Brain pericyte (primary cell): ENCODE measurements at regions not wholly inside any gene's neighbourhood (a gene's known extent, or its start where the extent isn't known, plus 50 kb on each side); places are given as distances from the start of the nearest gene placed in this dataset.
"Not testable (repeated sequence)": the region's sequence is repeated elsewhere in the genome, so short reads cannot be mapped to it uniquely, and the experiment has no call there.

Source experiments
- DNase-seq: peaks from one replicate; pipeline ENCODE4 v3.0.0-alpha.2; 2012; ENCODE audit warnings: low read depth, low spot score

DNA sequence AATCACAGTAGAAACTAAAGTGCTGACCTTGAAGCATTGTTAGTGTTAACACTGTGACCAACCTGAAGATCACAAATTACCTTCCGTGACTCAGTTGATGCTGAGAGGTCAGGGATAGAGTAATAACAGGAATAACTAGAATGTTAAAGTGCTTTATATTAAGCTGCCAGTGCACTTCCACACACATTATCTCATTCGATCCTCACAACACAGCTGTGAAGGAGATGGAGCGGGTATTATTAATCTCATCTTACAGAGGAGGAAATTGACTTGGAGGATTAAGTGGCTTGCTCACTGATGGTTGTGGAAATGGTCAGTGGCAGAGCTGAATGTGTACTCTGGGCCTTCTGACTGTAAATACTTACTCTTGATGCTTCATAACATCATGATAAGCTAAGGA, 252.5 kb upstream of the DMRT1 start:
- DNase-seq = no peak

DNA sequence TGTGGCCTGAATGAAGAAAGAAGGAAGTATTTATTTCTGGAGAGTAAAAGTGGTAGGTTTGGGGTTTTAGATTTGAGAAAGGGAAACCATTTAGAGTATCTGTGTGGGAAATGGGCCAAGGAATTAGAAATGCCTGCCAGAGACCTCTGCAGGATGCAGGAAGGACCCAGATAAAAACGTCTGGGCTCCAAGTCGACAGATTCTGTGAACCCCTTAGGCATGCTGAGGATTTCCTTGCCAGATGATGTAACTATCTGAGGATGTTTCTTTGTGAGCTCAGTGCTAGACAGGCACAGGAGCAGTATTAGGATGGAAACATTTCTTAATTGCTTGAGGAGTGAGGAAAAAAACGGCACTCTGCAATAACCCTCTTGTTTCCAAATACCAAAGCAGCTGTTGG, 251.8 kb upstream of the DMRT1 start:
- DNase-seq = no peak

DNA sequence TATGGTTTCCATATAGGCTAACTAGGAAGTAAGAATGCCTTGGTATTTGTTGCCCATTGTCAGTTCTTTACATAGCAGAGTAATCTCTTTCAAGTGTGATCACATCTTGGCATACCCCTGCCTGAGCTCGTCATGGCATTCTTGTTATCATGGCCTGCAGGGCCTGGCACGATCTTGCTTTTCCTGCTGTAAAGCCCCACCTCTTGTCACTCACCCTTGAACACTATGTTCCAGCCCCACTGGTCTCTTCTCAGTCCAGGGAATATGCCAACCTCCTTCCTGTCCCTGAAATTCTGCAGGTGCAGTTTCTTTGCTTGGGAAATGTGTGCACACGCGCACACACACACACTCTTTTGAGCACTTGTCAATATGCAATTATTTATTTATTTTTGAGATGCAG, 250.2 kb upstream of the DMRT1 start:
- DNase-seq = no peak

DNA sequence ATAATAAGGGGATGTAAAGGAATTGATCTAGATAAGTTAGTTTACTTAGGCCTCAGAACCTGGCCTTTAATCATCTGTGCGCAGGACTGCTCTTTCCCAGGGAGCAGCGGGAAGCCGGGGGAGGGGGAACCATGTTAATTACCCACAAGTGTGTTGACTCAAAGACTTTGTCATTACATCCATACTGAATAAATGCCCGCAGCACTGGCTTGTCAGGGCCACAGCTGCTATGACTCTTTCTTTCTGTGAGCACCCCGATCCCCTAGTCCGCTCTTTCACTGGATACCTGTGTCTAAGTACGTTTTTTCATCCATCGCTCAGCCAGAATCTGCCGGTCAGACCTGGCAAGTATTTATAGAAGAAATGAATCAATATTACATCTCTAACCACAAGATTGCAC, 249.3 kb upstream of the DMRT1 start:
- no peak for DNase-seq

DNA sequence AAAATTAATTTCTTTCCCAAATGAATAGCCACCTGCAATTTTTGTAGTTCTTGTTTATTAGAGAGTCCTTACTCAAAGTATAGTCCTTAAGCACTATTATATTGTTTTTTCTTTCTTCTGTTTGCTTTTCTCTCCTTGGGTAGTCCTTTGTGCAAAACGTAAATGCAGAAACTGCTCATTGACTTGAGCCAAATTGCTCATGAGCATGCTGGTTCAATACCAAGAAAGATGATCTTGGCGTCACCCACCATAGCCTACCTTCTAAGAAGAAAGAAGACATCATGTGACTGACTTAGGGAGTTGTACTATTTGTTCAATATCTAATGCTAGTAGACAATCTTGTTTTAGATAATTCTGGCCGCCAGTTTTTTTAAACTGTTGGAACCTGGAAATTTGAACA, 248.8 kb upstream of the DMRT1 start:
- DNase-seq = no peak

DNA sequence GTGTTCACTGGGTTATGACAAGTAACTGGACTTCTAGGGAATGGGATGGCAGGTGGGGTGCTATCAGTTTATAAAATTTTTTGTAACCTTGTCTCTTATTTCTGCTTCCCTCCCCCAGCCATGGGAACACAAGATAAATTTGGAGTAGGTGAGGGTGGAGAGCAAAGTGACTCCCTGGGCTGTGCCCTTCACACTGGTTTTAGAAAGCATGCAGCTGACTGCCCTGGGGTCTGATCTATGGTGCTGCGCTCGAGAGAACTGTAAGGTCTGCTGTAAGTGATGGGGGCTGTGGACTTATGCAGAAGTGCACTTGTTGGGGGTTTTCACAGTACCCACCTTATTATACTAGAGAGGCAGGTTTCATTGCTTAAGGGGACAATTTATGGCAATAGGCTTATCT, 247.7 kb upstream of the DMRT1 start:
- DNase-seq = no peak

- DNase-seq = no peak
Observed at GRCh38 chr9:596703-597102, 244.8 kb upstream of the DMRT1 start.

- no peak for DNase-seq
Observed at GRCh38 chr9:600006-600405, 241.5 kb upstream of the DMRT1 start.

DNA sequence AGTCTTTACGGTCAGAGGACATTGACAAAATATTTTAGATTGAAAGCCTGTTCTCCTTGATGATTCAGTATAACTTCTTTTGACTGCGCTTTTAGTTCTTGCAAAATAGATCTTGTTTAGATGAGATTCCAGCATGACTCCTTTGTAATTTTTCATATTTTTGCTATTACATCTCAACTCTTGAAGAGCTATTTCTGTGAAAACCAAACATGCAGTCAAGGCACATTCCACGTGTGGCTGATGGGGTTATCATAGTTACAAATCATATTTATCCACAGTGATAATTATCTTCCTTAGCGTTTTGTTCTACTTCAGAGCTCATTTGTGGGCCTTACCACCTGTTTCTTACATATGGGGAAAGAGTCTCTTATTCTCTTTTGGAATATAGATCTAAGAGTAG, 238.8 kb upstream of the DMRT1 start:
- no peak for DNase-seq

- no peak for DNase-seq
Observed at GRCh38 chr9:603126-603525, 238.4 kb upstream of the DMRT1 start.

DNA sequence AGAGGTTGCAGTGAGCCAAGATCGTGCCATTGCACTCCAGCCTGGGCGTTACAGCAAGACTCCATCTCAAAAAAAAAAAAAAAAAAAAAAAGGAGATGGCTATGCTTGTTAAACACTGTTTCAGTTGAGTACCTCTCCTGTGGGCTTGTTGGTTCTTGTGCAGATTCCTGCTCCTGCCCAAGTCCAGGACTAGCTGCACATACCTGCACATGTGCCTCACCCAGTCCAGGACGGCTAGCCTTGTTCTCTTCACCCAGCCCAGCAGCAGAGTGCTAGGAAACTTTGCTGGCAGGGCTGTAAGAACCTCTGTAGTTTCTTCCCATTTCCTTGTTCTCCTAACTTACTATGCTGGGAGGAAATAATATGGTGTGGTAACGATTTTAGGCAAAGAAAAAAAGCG, 234.1 kb upstream of the DMRT1 start:
- no peak for DNase-seq

GRCh38 chr9:613771-614347, 227.6 kb upstream of the DMRT1 start:
- DNase-seq = peak; percentile 78

GRCh38 chr9:614431-614830, 227.1 kb upstream of the DMRT1 start:
- no peak for DNase-seq

DNA sequence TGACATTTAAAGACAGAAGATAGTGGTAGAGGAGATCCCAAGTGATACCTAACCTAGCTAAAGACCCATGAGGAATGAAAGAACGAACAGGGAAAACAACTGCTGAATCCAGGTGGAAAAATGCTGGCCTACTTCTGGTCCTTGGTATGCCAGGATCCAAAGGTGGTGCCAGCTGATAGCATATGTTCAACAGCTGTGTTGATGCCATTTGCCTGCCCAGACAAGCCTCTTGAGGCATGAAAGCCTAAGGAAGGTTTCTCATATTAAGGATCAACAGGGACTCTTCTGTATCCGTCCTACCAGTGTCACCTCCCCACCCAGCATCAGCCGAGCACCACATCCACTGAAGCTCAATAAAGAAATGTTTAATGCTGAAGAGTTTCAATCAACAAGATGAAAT, 225.7 kb upstream of the DMRT1 start:
- DNase-seq = no peak

DNA sequence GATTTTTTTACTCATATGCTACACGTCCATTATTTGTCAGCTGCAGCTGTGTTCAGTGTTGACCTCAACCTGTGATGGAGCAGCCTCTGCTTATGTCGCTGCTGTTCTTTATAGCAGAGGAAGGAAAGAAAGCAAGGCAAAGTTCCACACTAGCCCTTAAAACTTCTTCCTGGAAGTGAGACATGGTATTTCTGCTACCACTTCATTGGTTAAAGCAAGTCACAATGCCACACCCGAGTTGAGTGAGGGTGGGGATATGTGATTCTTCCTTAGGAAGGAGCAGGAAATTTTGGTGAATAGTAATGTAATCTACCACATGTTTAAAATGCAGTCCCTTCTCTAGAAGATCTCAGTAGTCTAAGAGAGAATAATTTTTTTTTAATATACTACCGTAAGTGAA, 224.8 kb upstream of the DMRT1 start:
- DNase-seq = no peak

DNA sequence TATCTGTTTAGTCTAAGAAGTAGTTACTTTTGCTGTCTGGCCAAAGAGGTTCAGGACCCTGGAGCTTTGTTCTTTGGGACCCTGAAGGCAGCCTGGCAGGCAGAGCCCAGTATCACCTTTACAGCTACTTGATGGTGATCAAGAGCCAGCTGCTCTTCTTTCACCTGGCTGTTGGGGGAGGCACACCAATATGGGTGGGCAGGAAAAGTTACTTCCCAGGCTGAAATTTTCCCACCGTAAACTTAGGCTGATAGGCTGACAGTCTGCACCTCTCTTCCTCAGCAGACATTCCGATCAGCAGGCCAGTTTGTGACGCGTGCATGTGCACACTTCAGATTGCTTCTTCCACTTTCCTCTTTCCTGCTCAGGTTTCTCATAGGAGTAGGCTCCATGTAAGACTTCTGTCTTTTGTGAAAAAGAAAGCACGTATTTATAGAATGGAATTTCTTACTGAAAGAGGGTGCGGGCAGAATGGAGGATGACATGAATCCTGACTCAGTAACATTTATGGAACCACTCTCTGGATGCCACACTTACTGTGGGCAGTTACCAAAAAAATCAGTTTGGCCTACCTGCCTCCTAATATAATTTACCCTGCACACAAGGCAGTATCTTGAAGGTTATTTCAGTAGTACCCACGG, 223.9 kb upstream of the DMRT1 start:
- DNase-seq = no peak

- no peak for DNase-seq
Observed at GRCh38 chr9:618478-618877, 223.0 kb upstream of the DMRT1 start.

DNA sequence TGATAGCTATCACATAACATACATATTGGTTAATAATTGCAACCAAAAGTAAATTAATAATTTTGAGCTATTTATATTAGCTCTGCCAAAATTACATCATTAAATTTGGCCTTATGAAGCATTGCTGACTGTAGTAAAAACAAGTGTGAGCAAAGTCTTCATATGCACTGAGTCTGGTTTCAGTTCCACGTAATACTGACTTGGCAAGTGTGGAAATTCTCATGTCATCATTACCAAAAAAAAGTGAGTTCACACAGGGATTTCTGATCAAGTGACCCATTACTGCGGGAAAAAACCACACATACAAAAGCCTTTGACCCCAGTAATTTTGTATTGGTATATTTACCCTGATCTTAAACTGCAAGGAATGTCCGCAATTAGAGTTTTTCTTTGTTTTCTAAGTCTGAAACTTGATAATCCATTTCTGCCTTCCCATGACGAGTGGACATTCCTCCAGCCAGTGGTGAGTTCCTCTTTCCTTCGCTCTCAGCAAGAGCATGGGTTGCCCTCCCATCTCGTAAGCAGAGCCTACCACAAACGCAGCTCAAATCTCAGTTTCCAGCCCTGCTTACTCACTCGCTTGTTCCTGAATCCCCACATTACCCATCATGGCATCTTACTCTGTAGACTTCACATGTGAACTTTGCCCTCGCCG, 220.2 kb upstream of the DMRT1 start:
- DNase-seq = no peak

- no peak for DNase-seq
Observed at GRCh38 chr9:624935-625500, 216.5 kb upstream of the DMRT1 start.

DNA sequence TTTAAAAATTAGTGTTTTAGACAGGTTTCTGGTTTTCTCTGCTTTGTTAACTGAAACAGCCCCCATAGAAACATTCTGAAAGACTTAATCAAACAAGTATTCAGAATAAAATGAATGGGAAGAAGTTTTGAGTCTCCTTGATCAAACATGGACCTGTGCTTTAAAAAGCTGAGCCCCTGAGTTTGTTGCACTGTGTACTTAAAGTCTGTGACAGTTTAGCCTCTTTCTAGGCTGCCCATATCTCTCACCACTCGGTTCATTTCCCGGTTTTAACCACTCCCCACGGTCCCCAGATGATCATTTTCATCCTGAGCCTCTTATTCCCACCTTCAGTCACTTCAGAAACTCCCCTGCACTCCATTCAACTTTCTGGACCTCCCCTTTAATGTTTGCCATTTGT, 215.9 kb upstream of the DMRT1 start:
- DNase-seq = no peak

- DNase-seq = not testable (repeated sequence)
Observed at GRCh38 chr9:626114-626513, 215.4 kb upstream of the DMRT1 start.

- no peak for DNase-seq
Observed at GRCh38 chr9:626596-626995, 214.9 kb upstream of the DMRT1 start.

DNA sequence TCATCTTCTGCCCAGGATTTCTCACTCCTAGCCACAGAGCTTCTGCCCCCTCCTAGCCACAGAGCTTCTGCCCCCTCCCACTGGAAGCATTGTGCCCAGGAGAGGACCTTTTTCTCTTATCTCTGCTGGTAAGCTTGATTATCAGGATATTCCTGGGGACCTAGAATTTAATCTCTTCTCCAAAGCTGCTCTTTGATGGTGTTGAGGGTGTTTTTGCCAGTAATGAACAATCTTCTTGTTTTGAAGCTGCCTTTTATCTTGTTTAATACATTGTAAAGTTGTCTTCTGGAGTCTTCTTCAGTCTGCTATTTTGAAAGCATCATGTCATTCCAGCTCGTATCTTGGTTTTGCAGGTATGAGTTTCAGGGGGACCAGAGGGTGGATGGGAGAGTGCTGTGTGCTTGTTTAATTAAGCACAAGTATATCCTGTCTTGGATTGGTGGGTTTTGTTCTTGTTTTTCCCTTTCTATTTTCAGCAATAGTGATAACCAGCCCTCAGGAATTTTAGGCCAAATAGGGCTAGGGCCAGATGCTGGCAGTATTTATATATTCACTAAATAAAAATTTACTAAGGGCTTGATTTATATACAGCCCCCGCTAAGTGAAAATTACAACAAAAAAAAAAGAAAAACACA, 214.0 kb upstream of the DMRT1 start:
- DNase-seq = no peak
